ENCODE measurements at regions not wholly inside any gene's neighbourhood (a gene's known extent, or its start where the extent isn't known, plus 50 kb on each side); places are given as distances from the start of the nearest gene placed in this dataset.

DNA sequence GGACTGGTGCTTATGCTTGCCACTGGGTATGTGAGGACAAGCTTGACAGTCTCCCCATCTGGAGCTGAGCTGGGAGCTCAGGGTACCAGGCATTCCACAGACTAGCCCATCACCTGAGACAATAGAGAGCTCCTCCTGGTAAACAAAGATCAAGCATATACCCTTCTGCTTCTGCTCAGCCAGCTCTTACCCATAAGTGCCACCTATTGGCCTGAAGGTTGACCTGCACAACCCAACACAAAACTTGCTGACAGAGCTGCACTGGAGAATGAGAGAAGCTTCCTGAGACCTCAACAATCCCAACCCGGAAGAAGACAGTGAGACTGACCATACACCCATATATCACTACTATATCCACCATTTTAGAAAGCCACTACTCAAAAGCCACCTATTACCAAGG is 1049.2 kb upstream of the INTU start:
- ATAC-seq (ENCODE audit: insufficient read depth, low read depth): no peak
- H3K4me3 ChIP-seq (ENCODE audit: low read depth in 1 of 2, low read length in 2 of 2): no peak overlapping the region
- H3K4me2 ChIP-seq (ENCODE audit: insufficient read depth, low read length): no peak overlapping the region
- DNase-seq: no peak
- TF ChIP-seq, protein P1, sequence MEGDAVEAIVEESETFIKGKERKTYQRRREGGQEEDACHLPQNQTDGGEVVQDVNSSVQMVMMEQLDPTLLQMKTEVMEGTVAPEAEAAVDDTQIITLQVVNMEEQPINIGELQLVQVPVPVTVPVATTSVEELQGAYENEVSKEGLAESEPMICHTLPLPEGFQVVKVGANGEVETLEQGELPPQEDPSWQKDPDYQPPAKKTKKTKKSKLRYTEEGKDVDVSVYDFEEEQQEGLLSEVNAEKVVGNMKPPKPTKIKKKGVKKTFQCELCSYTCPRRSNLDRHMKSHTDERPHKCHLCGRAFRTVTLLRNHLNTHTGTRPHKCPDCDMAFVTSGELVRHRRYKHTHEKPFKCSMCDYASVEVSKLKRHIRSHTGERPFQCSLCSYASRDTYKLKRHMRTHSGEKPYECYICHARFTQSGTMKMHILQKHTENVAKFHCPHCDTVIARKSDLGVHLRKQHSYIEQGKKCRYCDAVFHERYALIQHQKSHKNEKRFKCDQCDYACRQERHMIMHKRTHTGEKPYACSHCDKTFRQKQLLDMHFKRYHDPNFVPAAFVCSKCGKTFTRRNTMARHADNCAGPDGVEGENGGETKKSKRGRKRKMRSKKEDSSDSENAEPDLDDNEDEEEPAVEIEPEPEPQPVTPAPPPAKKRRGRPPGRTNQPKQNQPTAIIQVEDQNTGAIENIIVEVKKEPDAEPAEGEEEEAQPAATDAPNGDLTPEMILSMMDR (IDR thresholded peaks at IDR 0.05; ENCODE audit: borderline replicate concordance, extremely low read depth, low read length, poor library complexity, severe bottlenecking): no peak
- no peak for TF ChIP-seq EZH2 (IDR thresholded peaks at IDR 0.05; ENCODE audit: borderline replicate concordance, low read depth, low read length, severe bottlenecking)
- H4K20me1 ChIP-seq (ENCODE audit: insufficient read depth, low read length): no peaks in the 10 kb centered on the region
- no peaks in the 10 kb centered on the region for H3K79me2 ChIP-seq (ENCODE audit: insufficient read depth, low read length)
- no peaks in the 10 kb centered on the region for H3K4me1 ChIP-seq (ENCODE audit: insufficient read depth, low read length)
- peaks cover 9% of the 10 kb centered on the region for H3K9me3 ChIP-seq (ENCODE audit: insufficient read depth, low read length, severe bottlenecking)
- no peak overlapping the region for H2AFZ ChIP-seq (ENCODE audit: low read depth, low read length)
- no peaks in the 10 kb centered on the region for H3K36me3 ChIP-seq (ENCODE audit: insufficient read depth, low read length)
- no peak overlapping the region for H3K27ac ChIP-seq (ENCODE audit: low read length)
- no peaks in the 10 kb centered on the region for H3K27me3 ChIP-seq (ENCODE audit: insufficient read depth, low read length, poor library complexity)
- H3K9ac ChIP-seq (ENCODE audit: low read depth, low read length): no peak overlapping the region

DNA sequence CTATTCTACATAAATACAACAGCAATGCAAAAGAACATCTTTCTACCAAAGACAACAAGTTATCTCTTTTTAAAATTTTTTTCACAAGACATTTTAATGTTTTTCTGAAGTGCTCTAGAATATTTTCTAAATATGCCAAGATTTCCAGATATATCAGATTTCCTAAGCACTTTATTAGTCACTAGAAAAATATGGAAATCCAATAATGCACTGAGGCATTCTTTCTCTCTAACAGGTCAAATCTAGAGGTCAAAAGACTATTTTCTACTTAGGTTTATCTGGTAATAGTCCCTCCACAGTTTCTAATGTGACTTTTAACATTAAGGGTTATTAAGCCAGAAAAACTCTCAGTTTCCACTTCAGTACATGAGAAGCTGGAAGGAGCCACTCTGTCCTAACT is 1041.2 kb upstream of the INTU start:
- H3K27me3 ChIP-seq (ENCODE audit: insufficient read depth, low read length, poor library complexity): no peaks in the 10 kb centered on the region
- ATAC-seq (ENCODE audit: insufficient read depth, low read depth) (no peak), DNase-seq (no peak)
- H3K9me3 ChIP-seq (ENCODE audit: insufficient read depth, low read length, severe bottlenecking): no peaks in the 10 kb centered on the region
- no peak overlapping the region for H2AFZ ChIP-seq (ENCODE audit: low read depth, low read length)
- H4K20me1 ChIP-seq (ENCODE audit: insufficient read depth, low read length): no peaks in the 10 kb centered on the region
- TF ChIP-seq, protein P1 (IDR thresholded peaks at IDR 0.05; ENCODE audit: borderline replicate concordance, extremely low read depth, low read length, poor library complexity, severe bottlenecking): no peak
- TF ChIP-seq EZH2 (IDR thresholded peaks at IDR 0.05; ENCODE audit: borderline replicate concordance, low read depth, low read length, severe bottlenecking): no peak
- H3K79me2 ChIP-seq (ENCODE audit: insufficient read depth, low read length): no peaks in the 10 kb centered on the region
- no peak overlapping the region for H3K27ac ChIP-seq (ENCODE audit: low read length)
- no peak overlapping the region for H3K4me2 ChIP-seq (ENCODE audit: insufficient read depth, low read length)
- H3K36me3 ChIP-seq (ENCODE audit: insufficient read depth, low read length): no peaks in the 10 kb centered on the region
- H3K4me3 ChIP-seq (ENCODE audit: low read depth in 1 of 2, low read length in 2 of 2): no peak overlapping the region
- no peaks in the 10 kb centered on the region for H3K4me1 ChIP-seq (ENCODE audit: insufficient read depth, low read length)
- no peak overlapping the region for H3K9ac ChIP-seq (ENCODE audit: low read depth, low read length)

DNA sequence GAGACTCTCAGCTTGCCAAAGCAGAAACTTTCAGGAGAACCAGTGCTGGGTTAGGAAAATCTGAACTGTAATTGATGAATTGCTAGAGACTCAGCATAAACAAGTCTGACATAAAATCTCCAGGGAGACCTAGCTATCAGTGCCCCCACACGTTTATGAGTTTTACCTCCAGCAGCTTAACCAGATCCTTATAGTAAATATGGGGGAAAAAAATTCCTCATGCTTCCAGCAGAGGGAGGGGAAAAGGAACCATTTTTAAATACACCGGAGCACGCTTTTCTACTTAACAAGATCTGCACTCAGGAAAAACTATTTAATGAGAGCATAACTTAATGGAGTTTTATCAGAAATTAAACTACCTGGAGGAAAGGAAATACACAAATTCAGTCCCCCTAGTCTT is 1040.7 kb upstream of the INTU start:
- TF ChIP-seq, protein P1 (IDR thresholded peaks at IDR 0.05; ENCODE audit: borderline replicate concordance, extremely low read depth, low read length, poor library complexity, severe bottlenecking): no peak
- TF ChIP-seq EZH2 (IDR thresholded peaks at IDR 0.05; ENCODE audit: borderline replicate concordance, low read depth, low read length, severe bottlenecking): no peak
- H2AFZ ChIP-seq (ENCODE audit: low read depth, low read length): no peak overlapping the region

DNA sequence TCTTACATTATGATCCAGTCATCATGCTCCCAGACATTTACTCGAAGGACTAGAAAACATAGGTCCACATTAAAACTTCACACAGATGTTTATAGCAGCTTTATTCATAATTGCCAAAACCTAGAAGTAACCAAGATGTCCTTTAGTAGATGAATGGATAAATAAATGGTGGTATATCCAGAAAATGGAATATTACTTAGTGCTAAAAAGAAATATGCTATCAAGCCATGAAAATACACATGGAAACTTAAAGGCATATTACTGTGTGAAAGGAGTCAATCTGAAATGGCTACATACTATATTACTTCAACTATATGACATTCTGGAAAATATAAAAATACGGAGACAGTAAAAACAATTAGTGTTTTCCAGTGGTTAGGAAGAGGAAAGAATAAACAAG is 1039.1 kb upstream of the INTU start:
- Histone ChIP-seq H3K4me3 (ENCODE audit: low read depth in 1 of 2, low read length in 2 of 2) (no peak overlapping the region), H4K20me1 (ENCODE audit: insufficient read depth, low read length) (no peaks in the 10 kb centered on the region), H3K27me3 (ENCODE audit: insufficient read depth, low read length, poor library complexity) (no peaks in the 10 kb centered on the region), H3K9me3 (ENCODE audit: insufficient read depth, low read length, severe bottlenecking) (no peaks in the 10 kb centered on the region), H3K4me1 (ENCODE audit: insufficient read depth, low read length) (no peaks in the 10 kb centered on the region), H3K27ac (ENCODE audit: low read length) (no peak overlapping the region), H3K79me2 (ENCODE audit: insufficient read depth, low read length) (no peaks in the 10 kb centered on the region), H3K36me3 (ENCODE audit: insufficient read depth, low read length) (no peaks in the 10 kb centered on the region), H2AFZ (ENCODE audit: low read depth, low read length) (no peak overlapping the region), H3K9ac (ENCODE audit: low read depth, low read length) (no peak overlapping the region), H3K4me2 (ENCODE audit: insufficient read depth, low read length) (no peak overlapping the region)
- TF ChIP-seq, protein P1 (IDR thresholded peaks at IDR 0.05; ENCODE audit: borderline replicate concordance, extremely low read depth, low read length, poor library complexity, severe bottlenecking): no peak
- TF ChIP-seq EZH2 (IDR thresholded peaks at IDR 0.05; ENCODE audit: borderline replicate concordance, low read depth, low read length, severe bottlenecking): no peak
- no peak for ATAC-seq (ENCODE audit: insufficient read depth, low read depth)
- no peak for DNase-seq

More for the DNA sequence above, 1040.7 kb upstream of the INTU start:
- DNase-seq (no peak), ATAC-seq (ENCODE audit: insufficient read depth, low read depth) (no peak)
- Histone ChIP-seq H4K20me1 (ENCODE audit: insufficient read depth, low read length) (no peaks in the 10 kb centered on the region), H3K27ac (ENCODE audit: low read length) (no peak overlapping the region), H3K4me1 (ENCODE audit: insufficient read depth, low read length) (no peaks in the 10 kb centered on the region), H3K79me2 (ENCODE audit: insufficient read depth, low read length) (no peaks in the 10 kb centered on the region), H3K9ac (ENCODE audit: low read depth, low read length) (no peak overlapping the region), H3K27me3 (ENCODE audit: insufficient read depth, low read length, poor library complexity) (no peaks in the 10 kb centered on the region), H3K9me3 (ENCODE audit: insufficient read depth, low read length, severe bottlenecking) (no peaks in the 10 kb centered on the region), H3K4me3 (ENCODE audit: low read depth in 1 of 2, low read length in 2 of 2) (no peak overlapping the region), H3K4me2 (ENCODE audit: insufficient read depth, low read length) (no peak overlapping the region), H3K36me3 (ENCODE audit: insufficient read depth, low read length) (no peaks in the 10 kb centered on the region)
